HEK293 (cell line): ENCODE measurements at regions not wholly inside any gene's neighbourhood (a gene's known extent, or its start where the extent isn't known, plus 50 kb on each side); places are given as distances from the start of the nearest gene placed in this dataset.

Source experiments
- CTCF ChIA-PET: fragments of 350-600 bp; formaldehyde crosslinking; extraction: SDS; loops from one replicate; lab custom pipeline; 2021; ENCODE audit warnings: antibody characterized with exemption; lab: Yijun Ruan, JAX
- POLR2A ChIA-PET: fragments of 300-600 bp; formaldehyde crosslinking; extraction: SDS; loops from one replicate; lab custom pipeline; 2020; ENCODE audit warnings: antibody characterized with exemption, inconsistent platforms; lab: Yijun Ruan, JAX
- H3K27ac ChIP-seq: fragments of 200-500 bp; sonication (Bioruptor generic); 2 replicates; pipeline ENCODE4 v1.5.1; 2014; ENCODE audit warnings: low read depth, low read length, control low read depth, inconsistent platforms; ENCODE audit errors: extremely low read depth
- H3K36me3 ChIP-seq, 2 experiments: fragments of 200-500 bp in 1 of 2; sonication (Bioruptor generic) in 1 of 2; 1 replicate in 1 of 2; 2 replicates in 1 of 2; pipeline ENCODE4 v1.5.1; 2014 to 2017; ENCODE audit warnings: inconsistent platforms in 2 of 2, low read length in 2 of 2; ENCODE audit not compliant: control insufficient read depth in 2 of 2, insufficient read depth in 1 of 2
- H3K4me1 ChIP-seq: fragments of 200-500 bp; sonication (Bioruptor generic); 2 replicates; pipeline ENCODE4 v1.5.1; 2014; ENCODE audit warnings: mild to moderate bottlenecking, low read length, inconsistent platforms; ENCODE audit not compliant: control insufficient read depth, insufficient read depth
- H3K4me3 ChIP-seq: 2 replicates; pipeline ENCODE4 v1.5.1; 2011; ENCODE audit warnings: low read depth, mild to moderate bottlenecking, control low read depth, low read length, moderate library complexity
- H3K9me3 ChIP-seq: fragments of 200-500 bp; sonication (Bioruptor generic); 2 replicates; pipeline ENCODE4 v1.5.1; 2014; ENCODE audit warnings: low read depth, low read length, inconsistent platforms; ENCODE audit not compliant: control insufficient read depth, insufficient read depth
- INSM2 ChIP-seq: fragments of 450-650 bp; formaldehyde crosslinking; IDR thresholded peaks from 2 replicates; pipeline ENCODE4 v1.5.1; 2016; ENCODE audit warnings: missing biosample characterization, missing genetic modification characterization
- MEIS1 ChIP-seq: sonication (generic); formaldehyde crosslinking; IDR thresholded peaks from 2 replicates; pipeline ENCODE4 v1.8.1; 2022; ENCODE audit warnings: missing genetic modification reagents, mild to moderate bottlenecking, borderline replicate concordance
- PRDM2 ChIP-seq: fragments of 450-650 bp; formaldehyde crosslinking; IDR thresholded peaks from 2 replicates; pipeline ENCODE4 v1.5.1; 2016; ENCODE audit warnings: missing biosample characterization, missing genetic modification characterization, borderline replicate concordance
- PRDM4 ChIP-seq: fragments of 450-650 bp; formaldehyde crosslinking; IDR thresholded peaks from 2 replicates; pipeline ENCODE4 v1.5.1; 2017; ENCODE audit warnings: missing biosample characterization, missing genetic modification characterization
- ZNF112 ChIP-seq: fragments of 450-650 bp; formaldehyde crosslinking; IDR thresholded peaks from 2 replicates; pipeline ENCODE4 v1.5.0; 2017; ENCODE audit warnings: missing biosample characterization, missing genetic modification characterization
- ZNF18 ChIP-seq: fragments of 450-650 bp; formaldehyde crosslinking; IDR thresholded peaks from 2 replicates; pipeline ENCODE4 v1.5.1; 2016; ENCODE audit warnings: missing biosample characterization, missing genetic modification characterization
- ZNF280D ChIP-seq: fragments of 450-650 bp; formaldehyde crosslinking; IDR thresholded peaks from 2 replicates; pipeline ENCODE4 v1.5.1; 2016; ENCODE audit warnings: missing biosample characterization, missing genetic modification characterization
- ZNF416 ChIP-seq: fragments of 450-650 bp; formaldehyde crosslinking; IDR thresholded peaks from 2 replicates; pipeline ENCODE4 v1.5.1; 2016; ENCODE audit warnings: missing biosample characterization, missing genetic modification characterization
- ZNF501 ChIP-seq: fragments of 450-650 bp; formaldehyde crosslinking; IDR thresholded peaks from 2 replicates; pipeline ENCODE4 v1.5.1; 2016; ENCODE audit warnings: missing biosample characterization, missing genetic modification characterization
- ZNF639 ChIP-seq: fragments of 450-650 bp; formaldehyde crosslinking; IDR thresholded peaks from 2 replicates; pipeline ENCODE4 v1.5.1; 2016; ENCODE audit warnings: missing biosample characterization, missing genetic modification characterization
- ZNF670 ChIP-seq: fragments of 450-650 bp; formaldehyde crosslinking; IDR thresholded peaks from 2 replicates; pipeline ENCODE4 v1.5.1; 2016; ENCODE audit warnings: missing biosample characterization, missing genetic modification characterization, low read depth
- ZNF777 ChIP-seq: fragments of 450-650 bp; formaldehyde crosslinking; IDR thresholded peaks from 2 replicates; pipeline ENCODE4 v1.5.1; 2017; ENCODE audit warnings: missing biosample characterization, missing genetic modification characterization, borderline replicate concordance
- ZNF785 ChIP-seq: fragments of 450-650 bp; formaldehyde crosslinking; IDR thresholded peaks from 2 replicates; pipeline ENCODE4 v1.5.1; 2016; ENCODE audit warnings: missing biosample characterization, missing genetic modification characterization
- ZSCAN4 ChIP-seq: fragments of 450-650 bp; formaldehyde crosslinking; IDR thresholded peaks from 2 replicates; pipeline ENCODE4 v1.5.1; 2017; ENCODE audit warnings: missing biosample characterization, missing genetic modification characterization
- ZXDB ChIP-seq: fragments of 450-650 bp; formaldehyde crosslinking; IDR thresholded peaks from 2 replicates; pipeline ENCODE4 v1.5.1; 2016; ENCODE audit warnings: missing biosample characterization, missing genetic modification characterization

GRCh38 chr16:25571712-25572111 lies 120.0 kb upstream of the HS3ST4 start:
- ChIA-PET POLR2A (no interaction called here), CTCF (no interaction called here)
- Histone ChIP-seq H3K4me1 (no peaks in the 10 kb centered on the region), H3K9me3 (no peaks in the 10 kb centered on the region), H3K4me3 (no peak overlapping the region), H3K36me3 (no peaks in the 10 kb centered on the region), H3K27ac (no peak overlapping the region)
- TF ChIP-seq ZNF777 (no peak), INSM2 (no peak), PRDM2 (tag by site-specific recombination) (no peak), PRDM4 (tag by site-specific recombination) (no peak), ZXDB (tag by site-specific recombination) (no peak), ZNF112 (tag by site-specific recombination) (no peak), ZNF639 (no peak), ZNF785 (no peak), ZNF670 (tag by site-specific recombination) (no peak), ZNF416 (tag by site-specific recombination) (no peak)

- CTCF ChIA-PET = no interaction called here
- Histone ChIP-seq H3K36me3 (no peaks in the 10 kb centered on the region), H3K27ac (no peak overlapping the region), H3K4me1 (no peaks in the 10 kb centered on the region), H3K4me3 (no peak overlapping the region), H3K9me3 (no peaks in the 10 kb centered on the region)
- POLR2A ChIA-PET = no interaction called here
- TF ChIP-seq ZNF501 = no peak
- no peak for TF ChIP-seq ZNF280D
- TF ChIP-seq ZNF18 (tag by site-specific recombination) = no peak
- TF ChIP-seq MEIS1 = no peak
- TF ChIP-seq ZSCAN4 (tag by site-specific recombination) = no peak
Measured at GRCh38 chr16:25570131-25570530, 121.6 kb upstream of the HS3ST4 start.
